ENCODE measurements at regions not wholly inside any gene's neighbourhood (a gene's known extent, or its start where the extent isn't known, plus 50 kb on each side); places are given as distances from the start of the nearest gene placed in this dataset.

GRCh38 chr4:181588733-181589302 lies 654.4 kb upstream of the TENM3 start:
- TF ChIP-seq CTCF (IDR thresholded peaks at IDR 0.05; ENCODE audit: borderline replicate concordance, extremely low read depth, low read length, poor library complexity, severe bottlenecking): no peak
- TF ChIP-seq EZH2 (IDR thresholded peaks at IDR 0.05; ENCODE audit: borderline replicate concordance, low read depth, low read length, severe bottlenecking): no peak
